Hematopoietic multipotent progenitor cell treated with erythropoietin and hydrocortisone succinate and interleukin-3 and kit ligand, for 6 days (in vitro differentiated cells): ENCODE measurements at regions not wholly inside any gene's neighbourhood (a gene's known extent, or its start where the extent isn't known, plus 50 kb on each side); places are given as distances from the start of the nearest gene placed in this dataset.
A peak's percentile ranks its signal among the peaks of the same experiment; 100 is the strongest.

Source experiments
- DNase-seq: peaks from one replicate; pipeline ENCODE4 v3.0.0-alpha.2; 2015

GRCh38 chr13:50512474-50513299 lies 330.8 kb downstream of the DLEU7 start:
- DNase-seq = peak; percentile 73

DNA sequence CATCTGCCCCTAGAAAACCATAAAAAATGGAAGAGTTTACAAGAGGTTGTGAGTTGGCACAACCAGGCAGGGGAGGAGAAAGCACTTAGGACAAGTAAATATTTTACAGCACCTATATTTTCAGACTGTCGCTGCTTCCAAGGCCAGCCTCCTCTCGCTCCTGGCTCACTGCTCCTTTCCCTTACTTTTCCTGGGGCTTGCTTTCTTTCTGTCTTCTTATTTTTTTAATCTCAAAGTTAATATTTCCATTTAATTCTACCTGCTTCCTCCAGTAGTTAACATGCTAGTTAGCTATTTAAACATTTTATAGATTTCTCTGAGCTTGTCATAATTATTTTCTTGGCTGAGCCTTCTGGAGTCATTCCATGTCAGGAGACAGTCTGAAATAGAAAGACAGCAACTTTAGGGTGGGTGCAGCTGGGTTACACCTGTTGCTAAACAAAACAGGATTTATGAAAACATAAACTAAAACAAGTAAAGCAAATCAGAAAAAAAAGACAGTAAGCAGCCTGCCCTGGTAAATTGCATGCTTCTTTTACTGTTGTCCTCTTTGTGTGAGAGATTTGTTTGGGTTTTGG lies 330.1 kb downstream of the DLEU7 start:
- peak; percentile 32 for DNase-seq

DNA sequence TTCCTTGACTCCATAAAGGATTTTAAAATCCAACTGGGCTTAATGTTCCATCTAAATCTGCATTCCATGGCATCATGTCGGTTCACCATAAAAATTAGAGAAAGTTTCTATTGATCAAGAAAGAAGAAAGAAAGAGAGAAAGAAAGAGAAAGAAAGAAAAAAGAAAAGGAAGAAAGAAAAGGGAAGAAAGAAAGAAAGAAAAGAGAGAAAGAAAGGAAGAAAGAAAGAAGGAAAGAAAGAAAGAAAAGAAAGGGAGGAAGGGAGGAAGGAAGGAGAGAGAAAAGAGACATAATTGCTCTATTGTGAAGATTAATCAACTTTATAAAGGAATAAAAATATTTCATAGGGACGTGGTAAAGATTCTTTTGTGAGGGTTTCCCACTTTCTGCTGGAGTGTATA lies 329.2 kb downstream of the DLEU7 start:
- no peak for DNase-seq

DNA sequence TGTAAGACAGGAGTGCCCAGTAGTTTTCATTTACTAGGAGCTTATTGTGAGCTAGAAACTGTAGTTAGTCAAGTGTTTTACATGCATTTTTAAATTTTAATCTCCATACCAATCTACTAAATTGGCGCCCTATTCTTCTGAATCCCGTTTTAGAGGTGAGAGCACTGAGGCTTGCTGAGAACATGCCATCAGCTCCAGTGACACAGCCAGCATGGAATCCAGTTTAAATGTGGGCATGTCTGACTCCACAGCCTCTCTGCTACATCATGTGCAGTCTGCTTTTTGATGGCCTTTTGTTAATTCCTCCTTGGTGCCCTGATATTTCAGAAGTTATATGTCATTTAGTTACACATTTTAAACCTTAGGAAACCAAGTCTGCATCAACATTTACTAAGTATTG lies 325.4 kb downstream of the DLEU7 start:
- DNase-seq = peak; percentile 0

GRCh38 chr13:50518781-50519201 lies 324.7 kb downstream of the DLEU7 start:
- DNase-seq = no peak

GRCh38 chr13:50519866-50520265 lies 323.6 kb downstream of the DLEU7 start:
- peak; percentile 10 for DNase-seq

DNA sequence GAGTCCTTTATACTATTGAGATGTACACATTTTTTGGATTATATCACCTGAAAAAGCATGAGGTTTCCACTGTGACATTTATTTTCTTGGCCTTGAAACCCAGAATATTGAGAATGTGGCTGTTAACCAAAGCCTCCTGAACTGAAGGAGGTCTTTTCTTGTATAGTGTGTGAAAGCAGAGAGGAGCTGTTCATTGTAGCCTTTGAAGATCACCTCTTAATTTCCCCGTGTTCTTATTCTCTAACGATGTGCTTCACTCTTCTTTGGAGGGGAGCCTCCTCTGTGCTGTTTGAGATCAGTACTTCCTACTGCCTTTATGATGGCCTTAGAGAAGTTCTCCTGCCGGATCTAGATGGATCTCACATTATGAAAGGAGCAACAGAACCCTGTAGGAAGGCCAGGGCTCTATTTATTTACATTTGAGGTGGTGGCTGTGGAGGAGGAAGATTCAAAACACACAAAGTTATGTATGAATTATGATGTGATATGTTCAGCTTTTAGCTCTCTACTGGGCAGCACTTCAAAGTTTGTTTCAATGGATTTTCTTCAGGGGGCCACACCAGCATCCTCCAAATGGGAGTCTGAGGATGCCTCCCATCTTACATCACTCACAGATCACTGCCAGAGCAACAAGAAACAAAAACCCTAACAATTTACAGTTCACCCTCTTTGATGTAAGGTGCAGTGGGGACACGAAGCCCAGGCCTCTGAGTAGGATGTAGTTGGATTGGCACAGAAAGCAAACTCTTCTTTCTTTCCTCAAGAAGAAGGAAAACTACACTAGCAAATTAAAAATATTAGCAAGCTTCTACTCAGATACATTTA lies 322.3 kb downstream of the DLEU7 start:
- DNase-seq = peak; percentile 0

- DNase-seq = peak; percentile 0
These were observed 321.7 kb downstream of the DLEU7 start for GRCh38 chr13:50521831-50522149.

DNA sequence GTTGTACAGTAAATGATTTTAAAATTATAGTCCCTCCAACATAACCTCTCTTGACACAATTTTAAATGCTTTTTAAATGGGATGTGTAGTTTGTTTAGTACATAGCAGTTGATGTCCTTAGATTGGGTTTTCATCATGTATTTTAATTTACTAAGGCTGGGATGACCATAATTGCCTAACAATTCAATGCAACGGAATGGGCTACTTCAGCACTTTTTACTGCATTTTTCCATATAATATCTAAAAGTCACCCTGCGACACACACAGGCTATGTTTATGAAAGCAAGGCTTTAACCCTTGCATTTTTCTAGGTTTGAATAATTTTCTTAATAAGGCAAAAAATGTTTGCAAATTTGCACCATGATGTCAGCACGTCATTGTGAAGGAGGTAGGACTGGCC lies 321.0 kb downstream of the DLEU7 start:
- peak; percentile 0 for DNase-seq

- DNase-seq = no peak
These were observed 320.2 kb downstream of the DLEU7 start for GRCh38 chr13:50523307-50523706.

GRCh38 chr13:50524560-50524959 lies 318.9 kb downstream of the DLEU7 start:
- no peak for DNase-seq

GRCh38 chr13:50526661-50527071 lies 316.8 kb downstream of the DLEU7 start:
- DNase-seq = peak; percentile 49

DNA sequence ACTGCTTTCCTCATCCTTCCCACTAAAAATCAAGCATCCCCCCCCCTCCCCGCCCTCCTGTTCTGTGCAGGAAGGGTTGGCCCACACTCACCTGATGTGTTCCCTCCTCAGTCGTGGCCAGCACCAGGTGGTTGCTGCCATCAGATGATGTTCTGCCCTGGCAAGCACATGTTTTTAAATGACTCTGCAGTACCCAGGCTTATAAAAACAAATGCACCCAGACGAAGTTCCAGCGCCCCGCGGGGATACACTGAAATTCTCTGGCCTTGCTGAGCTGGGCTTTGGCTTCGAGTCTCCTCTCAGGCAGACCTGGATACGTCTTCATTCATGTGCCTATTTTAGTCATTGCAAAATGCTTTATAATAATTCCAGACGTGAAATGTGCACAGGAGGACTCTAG lies 316.3 kb downstream of the DLEU7 start:
- DNase-seq = no peak

DNA sequence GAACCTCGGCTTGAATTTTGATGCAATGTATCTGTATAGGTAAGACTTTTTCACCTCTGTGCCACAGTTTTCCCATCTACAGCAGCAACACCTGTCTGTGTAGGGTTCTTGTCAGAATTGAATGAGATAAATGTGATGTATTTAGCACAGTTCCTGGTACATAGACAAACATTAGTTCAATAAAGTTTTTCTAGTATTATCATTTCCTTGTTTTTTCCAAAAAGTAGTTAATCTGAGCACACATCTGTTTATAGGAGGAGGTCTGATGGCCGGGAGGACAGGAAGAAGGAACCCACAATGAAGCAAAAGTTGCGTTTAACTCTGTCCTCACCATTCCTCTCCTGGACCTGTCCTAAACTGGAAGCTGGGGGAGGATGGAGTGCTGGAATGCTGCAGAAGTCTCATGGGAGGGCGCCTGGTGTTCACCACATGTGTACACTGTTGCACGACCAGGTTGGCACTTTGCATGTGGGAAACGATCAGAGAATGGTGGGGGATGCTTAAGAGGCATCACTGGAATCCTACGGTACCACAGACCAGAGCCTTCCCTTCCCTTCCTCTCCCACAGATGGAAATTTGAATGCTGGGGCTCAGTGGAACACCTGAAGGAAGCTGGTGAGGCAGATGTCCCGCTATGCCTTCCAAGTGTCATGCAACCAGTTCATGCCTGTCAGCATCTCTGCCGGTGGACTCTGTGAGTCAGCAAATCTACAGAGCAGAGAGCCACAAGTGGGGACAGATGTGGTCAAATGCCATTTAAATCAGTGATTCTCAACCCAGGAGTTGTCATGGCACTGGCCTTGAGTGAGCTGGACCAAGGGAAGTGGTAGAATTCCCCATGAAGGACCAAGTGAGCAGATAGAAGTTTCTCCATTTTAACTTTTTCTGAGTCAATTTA lies 315.6 kb downstream of the DLEU7 start:
- DNase-seq = peak; percentile 46

GRCh38 chr13:50529154-50529882 lies 314.2 kb downstream of the DLEU7 start:
- DNase-seq = peak; percentile 48

- DNase-seq = peak; percentile 36
These were observed 311.3 kb downstream of the DLEU7 start for GRCh38 chr13:50531917-50532899.

- no peak for DNase-seq
These were observed 308.4 kb downstream of the DLEU7 start for GRCh38 chr13:50535050-50535449.

DNA sequence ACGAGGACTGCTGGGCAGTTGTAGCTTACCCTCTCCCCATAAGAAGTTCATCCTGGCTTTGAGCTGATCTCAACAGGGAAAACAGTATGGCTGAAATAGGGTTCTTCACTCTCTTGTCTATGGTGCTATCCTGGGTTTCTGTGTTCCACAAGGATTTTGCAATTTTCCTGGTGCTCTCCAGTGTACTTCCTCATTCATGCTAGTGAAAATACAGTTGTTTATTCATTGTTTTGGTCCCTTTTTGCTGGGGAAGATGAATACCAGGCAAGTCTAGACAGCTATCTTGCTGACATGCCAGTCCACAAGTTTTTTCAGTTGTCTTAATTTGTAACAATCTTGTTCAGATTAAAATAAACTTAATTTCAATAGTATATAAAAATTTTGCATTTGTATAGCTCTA lies 306.5 kb downstream of the DLEU7 start:
- DNase-seq = no peak

DNA sequence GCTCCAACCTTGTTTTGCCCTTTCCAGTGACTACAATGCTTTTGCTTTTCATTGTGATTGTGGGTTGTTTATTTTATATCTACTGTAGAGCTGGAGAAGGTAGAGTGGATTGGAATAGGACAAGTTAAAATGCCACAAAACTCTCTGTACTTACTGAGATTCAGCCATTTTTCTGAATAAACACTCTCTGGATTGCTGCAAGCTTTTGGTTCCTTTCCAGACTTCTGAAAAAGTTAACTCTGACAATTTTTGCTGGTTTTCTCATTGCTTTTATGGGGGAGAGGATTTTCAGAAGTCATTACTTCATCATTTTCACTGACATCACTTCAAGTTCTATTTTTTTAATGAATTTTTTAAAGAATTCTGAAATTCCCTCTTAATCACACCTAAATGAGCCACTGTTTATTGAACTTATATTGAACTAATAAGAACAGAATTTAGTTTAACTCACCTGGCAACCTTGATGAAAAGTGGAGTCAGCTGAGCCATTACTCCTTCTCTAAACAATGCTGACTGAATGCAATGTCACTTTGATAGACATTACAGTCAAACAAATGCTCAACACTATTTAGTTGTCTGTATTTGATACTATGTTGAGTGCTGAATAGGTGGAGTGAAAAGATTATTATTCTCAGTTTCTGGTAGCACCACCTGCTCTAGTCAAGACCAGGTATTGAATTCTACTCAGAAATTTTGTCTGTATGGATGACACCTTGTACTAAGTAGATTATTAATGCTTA lies 303.5 kb downstream of the DLEU7 start:
- no peak for DNase-seq

DNA sequence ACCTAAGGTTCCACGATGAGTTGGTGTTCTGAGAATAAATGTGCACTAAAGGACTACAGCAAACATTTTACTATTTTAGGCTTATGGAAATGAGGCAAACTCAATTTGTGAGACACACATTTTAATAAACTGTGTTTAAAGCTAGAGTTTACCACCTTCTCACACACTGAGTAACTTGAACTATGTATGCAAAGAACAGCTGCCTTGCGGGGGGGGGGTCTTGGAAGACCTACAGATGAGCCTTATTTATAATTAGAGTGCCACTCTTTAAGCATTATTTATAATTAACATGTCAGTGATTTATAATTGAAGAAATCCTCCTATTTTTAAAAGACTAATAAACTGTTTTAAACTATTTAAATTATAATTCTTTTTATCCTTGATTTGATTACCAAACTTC lies 300.4 kb downstream of the DLEU7 start:
- no peak for DNase-seq
